KG1 (cell line): ENCODE measurements at regions not wholly inside any gene's neighbourhood (a gene's known extent, or its start where the extent isn't known, plus 50 kb on each side); places are given as distances from the start of the nearest gene placed in this dataset.

Experiments
- DNase-seq: peaks from one replicate; lab custom pipeline; 2025; lab: John Stamatoyannopoulos, UW

DNA sequence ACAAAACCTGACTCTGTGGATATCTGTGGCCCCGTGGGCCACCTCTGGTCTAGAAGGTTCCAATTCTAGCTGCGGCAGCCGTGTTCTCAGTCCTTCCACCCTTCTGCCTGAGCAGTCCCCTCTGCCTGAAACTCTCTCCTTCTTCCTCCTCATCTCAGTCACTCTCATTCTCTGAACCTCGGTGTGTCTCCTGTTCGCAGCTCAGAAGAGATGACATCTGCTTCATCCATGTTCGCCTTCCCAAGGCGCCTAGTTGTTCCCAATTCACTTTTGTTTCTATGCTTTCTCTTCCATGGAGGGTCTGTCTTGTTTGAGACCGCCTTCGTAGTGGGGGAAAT lies 95.5 kb downstream of the CEBPB start:
- no peak for DNase-seq

DNA sequence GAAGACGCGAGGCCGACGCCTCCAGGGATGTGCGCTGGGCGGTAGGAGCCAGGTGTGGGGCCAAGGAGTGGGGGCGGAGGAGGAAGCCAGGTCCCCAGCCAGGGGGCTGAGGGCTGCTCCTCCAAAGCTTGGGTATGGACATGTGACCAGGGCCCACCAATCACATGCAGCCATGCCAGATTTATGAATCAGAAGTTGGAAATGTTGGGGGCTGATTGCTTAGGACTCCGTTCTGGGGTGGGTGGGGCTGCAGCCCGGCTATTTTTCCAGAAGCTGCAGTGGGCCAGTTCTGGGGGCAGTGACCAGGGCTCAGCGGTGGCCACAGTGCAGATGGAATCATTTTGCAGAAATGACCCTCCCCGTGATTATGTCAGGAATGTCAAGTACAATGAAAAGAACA lies 96.0 kb downstream of the CEBPB start:
- no peak for DNase-seq

DNA sequence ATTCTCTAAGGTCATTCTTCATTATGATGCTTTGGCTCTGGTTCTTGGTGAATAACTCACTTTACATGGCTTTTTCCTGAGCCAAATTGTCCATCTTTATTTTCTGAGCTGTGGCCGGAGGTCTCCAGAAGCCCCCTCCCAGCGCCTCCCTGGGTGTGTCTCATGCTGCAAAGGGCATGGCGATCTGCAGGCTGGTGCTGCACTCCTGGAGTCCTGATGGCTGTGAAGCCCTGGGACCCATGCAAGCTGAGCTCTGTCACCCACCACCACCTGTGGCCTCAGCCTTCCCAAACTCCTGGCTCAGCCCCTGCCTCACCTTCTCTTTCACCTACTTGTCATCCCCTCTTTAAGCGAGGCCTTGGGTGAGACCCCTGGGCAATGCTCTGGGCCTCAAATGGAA lies 96.9 kb downstream of the CEBPB start:
- DNase-seq, result no peak

DNA sequence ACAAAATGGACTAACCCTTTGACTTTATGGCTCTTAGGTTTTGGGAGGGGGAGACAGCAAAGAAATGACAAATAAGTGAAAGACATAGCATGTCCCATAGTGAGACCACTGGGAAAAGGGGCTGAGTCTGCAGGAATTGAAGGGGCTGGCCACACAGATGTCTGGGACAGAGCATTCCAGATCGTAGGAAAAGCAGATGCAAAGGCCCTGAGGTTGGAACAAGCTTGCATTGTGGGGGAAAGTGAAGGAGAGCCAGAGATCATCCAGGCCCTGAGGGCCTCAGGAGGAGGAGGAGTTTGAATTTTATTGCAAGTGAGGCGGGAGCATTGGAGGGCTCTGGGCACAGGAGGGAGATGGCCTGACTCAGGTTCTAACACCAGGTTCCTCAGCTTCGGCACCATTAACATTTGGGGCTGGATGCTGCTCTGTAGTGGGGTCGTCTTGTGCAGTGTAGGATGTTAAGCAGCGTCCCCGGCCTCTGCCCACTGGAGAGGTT lies 97.5 kb downstream of the CEBPB start:
- DNase-seq, result no peak

DNA sequence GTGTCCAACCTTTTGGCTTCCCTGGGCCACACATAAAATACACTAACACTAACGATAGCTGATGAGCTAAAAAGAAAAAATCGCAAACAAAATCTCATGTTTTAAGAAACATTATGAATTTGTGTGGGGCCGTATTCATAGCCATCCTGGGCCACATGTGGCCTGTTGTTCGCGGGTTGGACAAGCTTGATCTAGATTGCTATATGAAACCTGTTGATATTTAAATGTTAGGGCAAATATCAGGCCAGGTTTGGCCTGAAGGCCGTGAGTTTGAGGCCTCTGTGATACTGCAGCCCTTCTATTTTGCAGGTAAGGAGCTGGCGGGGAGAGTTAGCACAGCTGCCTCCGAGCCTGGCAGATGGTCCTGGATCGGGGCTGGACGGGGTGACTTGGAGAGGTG lies 99.0 kb downstream of the CEBPB start:
- DNase-seq, result no peak

DNA sequence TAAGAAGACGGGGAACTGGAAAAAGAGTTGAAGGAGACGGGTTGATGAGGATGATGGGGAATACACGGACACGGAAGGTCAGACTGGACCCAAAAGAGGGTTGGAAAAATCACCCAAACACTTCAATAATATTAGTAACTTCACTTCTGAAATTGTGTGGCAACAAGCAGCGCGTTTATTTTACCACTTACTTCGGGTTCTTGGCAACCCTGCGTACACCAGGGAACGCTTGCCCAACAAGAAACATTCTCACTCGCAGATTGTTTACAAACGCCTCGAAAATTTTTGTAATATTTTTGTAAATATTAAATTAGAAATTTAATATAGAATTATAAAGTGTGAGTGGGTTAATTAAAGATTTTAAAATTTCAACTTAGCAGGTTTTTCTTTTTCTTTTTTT lies 99.5 kb downstream of the CEBPB start:
- DNase-seq, result no peak

DNA sequence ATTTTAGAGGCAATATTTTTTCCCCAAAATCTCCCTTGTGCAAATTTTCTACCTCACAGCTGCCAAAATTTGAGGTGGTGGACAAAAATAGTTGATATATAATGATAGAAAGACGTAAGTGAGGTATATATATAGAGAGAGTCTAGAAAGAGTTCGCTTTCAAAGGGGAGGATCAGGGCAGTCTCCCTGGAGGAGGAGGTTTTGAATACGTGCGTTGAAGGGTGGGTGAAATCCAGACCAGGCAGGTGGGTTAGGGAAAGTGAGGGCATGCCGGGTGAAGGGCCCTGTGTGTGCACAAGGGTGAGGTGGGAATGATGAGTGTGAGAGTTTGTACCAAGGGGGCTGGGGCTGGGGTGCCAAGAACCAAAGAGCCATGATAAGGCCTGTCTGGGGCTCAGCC lies 100.2 kb downstream of the CEBPB start:
- no peak for DNase-seq

DNA sequence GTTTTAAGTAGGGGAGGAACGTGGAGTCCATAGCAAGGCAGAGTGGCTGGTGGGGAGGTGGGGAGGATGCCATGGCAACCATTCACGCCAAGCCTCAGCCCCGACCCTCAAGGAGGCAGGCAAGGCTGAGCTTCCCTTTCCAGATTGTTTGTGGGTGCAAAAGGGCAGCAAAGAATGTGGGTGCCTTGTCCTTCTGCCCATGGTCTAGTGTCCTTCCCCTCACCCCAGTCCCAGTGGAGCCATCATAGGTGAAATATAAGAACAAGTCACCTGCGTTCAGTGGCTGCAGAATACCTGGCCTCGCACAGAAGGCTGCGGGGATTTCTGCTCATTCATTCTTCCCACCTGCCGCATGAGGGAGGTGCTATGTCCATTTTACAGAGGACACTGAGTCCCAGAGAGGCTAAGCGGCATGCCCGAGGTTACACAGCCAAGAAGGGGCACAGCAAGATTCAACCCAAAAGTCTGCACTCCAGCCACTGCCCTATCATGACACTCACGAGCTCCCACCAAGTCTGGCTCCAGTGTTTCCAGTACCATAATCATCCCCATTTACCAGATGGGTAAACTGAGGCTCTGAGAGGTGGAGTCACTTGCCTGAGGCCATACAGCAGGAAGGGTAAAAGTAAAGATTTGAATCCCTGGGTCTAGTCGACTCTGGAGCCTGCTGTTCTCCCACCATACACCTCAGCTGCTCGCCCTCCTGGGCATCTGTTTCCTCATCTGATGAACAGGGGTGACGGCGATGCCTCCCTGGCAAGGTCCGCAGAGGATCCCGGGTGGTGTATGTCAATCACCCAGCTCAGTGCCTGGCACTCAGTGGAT lies 100.8 kb downstream of the CEBPB start:
- no peak for DNase-seq

DNA sequence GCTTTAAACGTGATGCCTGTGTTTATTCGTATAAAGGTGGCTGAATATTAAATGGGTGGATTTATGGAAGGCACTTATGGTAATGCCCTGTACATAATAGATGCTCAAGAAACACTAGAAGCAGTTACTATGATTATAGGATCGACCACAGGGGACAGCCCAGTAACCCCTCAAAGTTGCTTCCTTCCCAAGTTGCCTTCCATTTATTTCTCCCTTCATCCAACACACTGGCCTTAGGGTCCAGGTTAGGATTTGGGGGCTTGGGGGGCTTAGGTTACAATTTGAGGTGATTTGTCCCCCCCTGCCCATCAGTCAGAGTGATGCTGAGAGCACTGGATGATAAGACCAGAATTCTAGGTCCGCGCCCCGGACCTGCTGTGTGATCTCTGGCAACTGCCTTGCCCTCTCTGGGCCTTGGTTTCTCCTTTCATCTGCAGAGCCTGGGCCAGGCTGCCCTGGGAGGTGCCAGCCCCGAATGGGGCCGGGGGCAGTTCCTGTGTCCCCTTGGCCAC lies 101.5 kb downstream of the CEBPB start:
- DNase-seq, result no peak

DNA sequence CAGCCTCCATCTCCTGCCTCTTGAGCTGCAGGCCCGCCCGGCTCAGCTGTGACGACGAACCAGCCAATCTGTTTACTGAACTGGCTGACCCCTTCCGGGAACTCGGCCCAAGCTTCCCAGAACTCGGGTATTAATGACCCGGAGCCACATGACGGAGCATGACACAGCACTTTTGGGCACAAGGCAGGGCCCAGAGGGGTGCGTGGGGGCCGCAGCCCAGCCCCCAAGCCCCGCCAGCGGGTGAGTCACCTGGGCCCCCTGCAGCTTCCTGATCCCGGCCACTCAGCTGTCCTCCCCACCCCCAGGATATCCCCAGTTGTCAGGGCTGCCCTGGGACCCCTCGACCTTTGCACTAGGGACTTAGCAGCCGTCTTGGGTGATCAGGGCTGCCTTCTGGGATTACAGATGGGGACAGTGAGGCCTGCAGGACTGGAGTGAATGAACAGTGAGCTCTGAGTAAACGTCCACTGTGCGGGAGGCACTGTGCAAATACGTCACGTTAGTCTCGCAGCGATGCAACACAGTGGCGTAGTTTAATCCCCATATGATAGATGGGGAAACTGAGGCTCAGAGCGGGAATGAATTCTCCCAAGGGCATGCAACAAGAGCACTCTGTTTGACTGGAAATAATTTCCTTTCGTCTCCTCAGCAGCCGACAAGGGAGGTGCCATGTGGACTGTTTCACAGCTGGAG lies 102.1 kb downstream of the CEBPB start:
- no peak for DNase-seq

DNA sequence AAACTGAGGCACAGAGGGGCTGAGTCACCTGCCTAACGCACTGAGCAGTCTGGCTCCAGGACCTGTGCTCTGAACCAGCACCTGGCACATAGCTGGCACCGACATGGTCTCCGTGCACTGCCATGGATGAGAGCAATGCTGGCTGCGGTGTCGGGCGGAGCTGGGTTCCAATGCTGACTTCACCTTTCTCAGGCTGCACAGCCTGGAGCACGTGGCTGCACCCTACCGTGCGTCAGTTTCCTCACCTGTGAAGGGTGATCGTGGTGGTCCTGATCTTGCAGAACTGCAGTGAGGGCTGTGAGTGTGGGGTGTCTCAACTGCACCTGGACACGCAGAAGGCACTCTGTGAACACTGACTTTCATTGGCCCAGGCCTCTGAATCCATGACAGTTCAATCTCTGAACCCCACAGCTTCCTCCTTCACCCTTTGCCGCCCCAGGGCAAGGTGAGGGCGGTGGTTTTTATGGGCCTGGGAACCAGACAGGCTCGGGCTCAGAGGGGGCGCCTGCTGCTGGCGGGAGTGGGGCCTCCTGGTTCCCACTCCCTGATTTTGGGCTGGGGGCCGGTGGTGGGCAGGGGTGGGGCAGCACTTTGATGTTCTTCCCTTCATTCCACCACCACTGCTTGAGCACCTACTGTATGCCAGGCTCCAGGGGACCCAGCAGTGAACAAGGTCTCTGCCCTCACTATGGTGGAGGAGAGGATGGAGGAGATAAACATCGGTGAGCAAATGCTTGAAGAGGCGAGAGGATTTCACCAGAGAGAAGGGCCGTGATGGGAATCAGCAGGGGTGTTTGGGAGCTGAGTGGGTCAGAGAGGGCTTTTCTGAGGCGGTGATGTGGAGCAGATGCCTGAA lies 102.9 kb downstream of the CEBPB start:
- no peak for DNase-seq

DNA sequence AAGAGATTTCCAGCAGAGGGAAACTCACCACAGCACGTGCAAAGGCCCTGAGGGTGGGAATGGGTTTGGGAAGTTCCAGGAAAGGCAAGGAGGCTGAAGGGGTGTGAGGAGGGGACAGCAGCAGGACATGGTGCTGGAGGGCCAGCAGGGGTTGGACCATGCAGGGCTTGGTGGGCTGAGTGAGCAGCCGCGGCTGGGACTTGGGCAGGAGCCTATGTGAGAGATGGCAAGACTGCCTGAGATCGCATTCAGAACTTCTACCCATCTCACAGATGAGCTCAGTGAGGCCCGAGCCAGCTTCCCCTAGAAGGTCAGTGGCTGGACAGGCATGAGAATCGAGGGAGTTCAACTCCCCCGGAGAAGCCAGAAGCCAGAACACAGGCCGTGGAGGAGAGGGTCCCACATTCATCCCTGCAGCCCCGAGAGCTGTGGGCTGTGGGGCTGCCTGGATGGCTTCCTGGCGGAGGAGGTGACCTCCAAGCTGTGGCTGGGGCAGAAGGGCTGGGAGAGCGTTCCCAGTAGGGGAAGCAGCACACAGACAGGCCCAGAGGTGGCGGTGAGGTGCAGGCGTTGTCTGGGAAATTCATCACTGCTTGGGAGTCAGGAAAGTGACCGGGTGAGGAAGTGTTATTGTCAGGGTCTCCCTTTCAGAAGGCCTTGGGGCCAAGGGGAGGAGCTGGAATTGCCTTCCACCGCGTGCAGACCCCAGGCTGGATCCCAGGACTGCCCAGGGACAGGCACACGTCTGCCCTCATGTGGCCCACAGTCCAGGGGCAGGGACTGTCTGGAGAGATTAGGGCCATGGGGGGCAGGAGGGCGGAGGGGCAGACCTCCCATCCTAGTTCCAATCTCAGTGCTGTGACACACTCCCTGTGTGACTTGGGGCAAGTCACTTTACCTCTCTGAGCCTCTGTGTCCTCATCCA lies 103.8 kb downstream of the CEBPB start:
- no peak for DNase-seq

DNA sequence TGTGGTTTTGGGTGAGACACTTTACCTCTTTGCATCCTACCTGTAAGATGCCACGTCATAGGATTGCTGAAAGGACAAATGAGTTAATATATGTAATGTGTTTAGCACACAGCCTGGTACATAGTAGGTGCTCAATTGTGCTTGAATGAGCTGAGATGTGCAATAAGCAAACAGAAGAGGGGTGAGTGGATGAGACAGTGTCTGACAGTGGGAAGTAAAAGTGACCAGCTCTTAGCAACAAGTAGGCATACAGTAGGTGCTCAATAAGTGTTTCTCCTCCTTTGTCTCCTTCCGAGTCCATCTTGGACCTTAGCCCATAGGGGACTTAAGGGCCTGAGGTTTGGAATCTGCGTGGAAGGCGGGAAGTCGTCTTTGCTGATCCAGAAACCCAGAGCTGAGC lies 104.7 kb downstream of the CEBPB start:
- no peak for DNase-seq

DNA sequence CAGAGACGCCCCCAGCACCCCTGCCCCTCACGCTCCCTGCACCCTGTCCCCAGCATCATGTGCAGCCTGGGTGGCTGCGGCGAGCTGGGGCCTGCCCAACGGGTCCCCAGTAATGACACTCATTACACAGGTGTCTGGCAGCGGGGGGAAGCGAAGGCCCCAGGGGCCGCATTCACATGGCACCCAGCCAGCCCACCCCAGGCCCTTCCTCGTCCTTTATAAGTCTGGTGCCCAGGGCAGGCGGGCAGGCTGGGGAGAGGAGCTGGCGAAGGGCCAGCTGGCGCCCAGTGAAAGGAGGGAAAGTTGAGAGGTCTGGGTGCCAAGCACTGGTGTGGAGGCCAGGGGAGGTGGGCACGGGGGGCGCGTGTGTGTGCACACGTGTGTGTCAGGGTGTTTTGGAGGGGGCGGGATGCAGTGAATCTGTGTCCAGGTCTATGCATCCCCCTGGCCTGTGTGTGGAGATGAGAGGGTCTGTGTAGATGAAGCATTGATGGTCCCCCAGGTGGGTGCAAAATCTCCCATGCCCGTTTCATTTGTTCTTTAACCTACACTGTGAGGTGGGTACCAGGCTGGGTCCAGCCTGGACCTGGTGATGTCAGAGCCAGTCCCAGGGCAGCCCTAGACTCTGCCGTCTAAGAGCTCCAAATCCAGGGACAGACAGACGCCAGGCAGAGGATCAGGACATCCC lies 105.3 kb downstream of the CEBPB start:
- DNase-seq, result no peak

DNA sequence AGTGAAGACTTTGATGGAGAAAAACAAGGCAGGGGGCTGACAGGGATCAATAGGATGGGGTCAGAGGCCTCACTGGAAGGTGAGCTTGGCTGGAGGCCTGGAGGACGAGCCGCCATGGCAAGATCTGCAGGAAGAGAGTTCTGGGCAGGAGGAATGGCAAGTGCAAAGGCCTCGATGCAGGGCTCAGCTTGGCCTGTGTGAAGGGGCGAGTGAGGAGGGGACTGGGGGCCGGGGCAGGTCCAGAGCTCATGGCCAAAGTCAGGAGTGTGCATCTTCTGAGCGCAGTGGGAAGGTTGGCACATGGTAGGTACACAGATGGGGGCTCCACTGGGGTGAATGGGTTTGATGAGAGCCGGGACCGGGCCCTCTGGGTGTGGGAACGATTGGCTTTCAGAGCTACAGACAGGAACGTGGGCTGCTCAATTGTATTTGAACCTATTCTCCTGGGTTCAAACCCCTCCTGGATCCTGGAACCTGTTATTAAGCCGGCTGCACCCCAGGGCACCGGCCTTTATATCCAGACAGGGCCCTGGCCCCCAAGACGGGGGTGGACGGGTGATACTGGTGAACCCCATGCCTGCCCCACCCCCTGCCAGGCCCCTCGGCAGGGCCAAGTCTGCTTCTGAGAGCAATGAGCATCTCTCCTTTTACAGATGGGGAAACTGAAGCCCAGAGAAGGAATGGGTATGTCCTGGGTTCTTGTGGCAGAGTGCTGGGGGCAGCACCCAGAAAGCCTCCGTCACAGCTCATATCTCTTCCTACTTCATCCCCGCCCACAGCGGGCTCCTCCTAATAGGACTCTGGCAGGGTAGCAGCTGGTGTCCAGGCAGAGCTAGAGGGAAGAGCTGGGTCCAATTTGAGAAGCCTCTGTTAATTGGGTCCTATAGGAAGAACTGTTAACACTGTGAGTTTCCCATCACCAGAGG lies 106.1 kb downstream of the CEBPB start:
- no peak for DNase-seq

DNA sequence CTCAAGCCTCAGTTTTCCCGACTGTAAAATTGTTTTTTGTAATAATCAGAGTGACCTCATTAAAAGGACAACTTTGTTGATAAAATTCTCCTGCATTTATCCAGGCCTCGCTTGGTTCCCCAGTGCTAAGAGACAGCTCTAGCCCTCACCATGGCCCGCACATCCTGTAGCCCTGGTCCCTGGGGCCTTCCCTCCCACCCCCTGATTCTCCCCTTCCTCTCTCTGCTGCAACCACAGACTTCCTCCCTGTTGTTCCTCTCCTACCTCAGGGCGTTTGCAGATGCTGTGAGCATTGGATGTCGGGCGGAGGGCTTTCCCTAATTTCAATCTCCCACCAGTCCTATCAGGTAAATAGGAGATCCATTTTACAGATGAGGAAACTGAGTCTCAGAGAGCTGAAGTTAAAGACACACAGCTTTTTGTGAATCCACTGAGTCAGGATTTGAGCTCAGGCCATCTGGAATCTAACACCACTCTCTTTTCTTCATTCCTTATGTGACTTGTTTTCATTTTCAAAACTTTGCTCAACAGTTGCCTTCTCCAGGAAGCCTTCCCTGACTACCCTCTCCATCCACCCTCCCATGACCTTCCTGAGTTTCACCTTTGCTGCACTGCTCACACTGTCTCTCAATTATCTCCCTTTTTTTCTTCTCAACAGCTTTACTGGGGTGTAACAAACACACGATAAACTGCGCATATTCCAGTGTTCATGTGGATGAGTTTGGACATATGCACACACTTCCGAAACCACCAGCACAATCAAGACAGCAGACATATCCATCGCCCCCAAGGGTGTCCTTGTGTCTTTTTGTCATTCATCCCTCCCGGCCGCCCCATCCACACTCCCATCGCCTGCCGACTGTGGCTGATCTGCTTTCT lies 107.1 kb downstream of the CEBPB start:
- no peak for DNase-seq

DNA sequence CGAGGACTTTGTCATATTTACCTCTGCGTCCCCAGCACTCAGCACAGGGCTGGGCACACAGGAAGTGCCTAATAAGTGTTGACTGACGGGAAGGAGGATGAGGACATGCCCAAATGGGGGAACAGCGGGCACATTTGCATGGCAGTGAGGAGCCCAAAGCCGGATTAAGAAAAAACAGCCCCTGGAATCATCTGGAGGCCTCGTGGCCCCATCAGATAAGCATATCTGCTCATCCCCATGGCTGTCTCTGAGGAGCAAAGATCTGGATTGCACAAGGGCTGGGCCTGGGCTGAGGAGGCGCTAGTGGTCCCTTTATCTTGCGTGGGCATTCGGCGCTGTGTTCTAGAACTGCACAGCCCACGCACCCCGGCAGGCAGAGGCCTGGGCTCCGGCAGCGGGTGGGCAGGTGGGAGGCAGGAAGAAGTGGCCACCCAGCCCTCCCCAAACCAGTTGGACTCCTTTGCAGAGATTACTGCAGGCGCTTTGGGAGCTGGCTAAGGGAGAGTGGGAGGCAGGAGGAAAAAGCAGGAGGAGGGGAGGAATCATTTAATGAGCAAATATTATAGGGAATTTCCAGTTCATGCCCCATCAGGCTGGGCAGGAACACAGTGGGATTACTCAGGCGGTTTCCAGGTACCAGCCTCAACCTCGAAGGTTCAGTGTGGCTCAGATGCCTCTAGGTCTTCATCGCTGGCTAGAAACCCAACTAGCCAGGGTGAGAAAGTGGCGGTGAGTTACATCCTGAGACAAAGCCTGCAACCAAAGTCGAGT lies 108.1 kb downstream of the CEBPB start:
- no peak for DNase-seq

DNA sequence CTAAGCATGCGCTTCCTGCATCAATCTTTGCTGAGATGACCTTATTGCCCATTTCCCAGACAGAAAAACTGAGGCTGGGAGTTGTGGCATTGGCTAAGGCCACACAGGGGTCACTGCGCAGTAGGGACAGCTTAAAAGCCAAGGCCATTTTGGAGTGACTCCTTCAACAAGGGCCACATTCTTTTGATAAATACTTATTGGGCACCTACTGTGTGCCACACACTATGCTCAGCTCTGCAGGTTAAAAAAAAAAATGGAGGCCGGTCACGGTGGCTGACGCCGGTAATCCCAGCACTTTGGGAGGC lies 108.6 kb downstream of the CEBPB start:
- no peak for DNase-seq
